ENCODE measurements at regions not wholly inside any gene's neighbourhood (a gene's known extent, or its start where the extent isn't known, plus 50 kb on each side); places are given as distances from the start of the nearest gene placed in this dataset.

DNA sequence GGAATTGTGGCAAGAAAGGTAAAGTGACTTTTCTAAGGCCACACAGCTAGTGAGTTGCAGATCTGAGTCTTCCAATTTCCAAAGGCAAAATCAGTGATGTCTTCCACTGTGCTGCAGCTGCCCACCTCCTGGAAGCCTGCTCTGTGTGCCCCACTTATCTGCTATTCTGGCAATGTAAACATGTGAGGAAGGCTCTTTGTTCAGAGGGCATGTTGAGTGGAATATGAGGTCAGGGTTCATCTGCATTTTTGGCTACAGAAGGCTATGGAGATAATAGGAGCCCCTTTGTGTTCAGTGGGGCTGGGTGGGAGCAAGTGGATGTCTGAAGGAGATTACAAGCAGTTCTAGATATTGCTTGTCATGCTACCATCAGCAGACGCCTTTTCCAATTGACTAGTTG lies 396.2 kb downstream of the BUD13 start:
- Mint-ChIP-seq H3K4me1 (peaks cover 4% of the 10 kb centered on the region), H3K4me3 (no peak overlapping the region), H3K27me3 (ENCODE audit: low read depth) (peaks cover 6% of the 10 kb centered on the region), H3K36me3 (ENCODE audit: low read depth) (no peaks in the 10 kb centered on the region), H3K27ac (no peak overlapping the region), H3K9me3 (no peaks in the 10 kb centered on the region)
- no peak for TF ChIP-seq CTCF (IDR thresholded peaks at IDR 0.05; ENCODE audit: unreplicated experiment in 3 of 3)

DNA sequence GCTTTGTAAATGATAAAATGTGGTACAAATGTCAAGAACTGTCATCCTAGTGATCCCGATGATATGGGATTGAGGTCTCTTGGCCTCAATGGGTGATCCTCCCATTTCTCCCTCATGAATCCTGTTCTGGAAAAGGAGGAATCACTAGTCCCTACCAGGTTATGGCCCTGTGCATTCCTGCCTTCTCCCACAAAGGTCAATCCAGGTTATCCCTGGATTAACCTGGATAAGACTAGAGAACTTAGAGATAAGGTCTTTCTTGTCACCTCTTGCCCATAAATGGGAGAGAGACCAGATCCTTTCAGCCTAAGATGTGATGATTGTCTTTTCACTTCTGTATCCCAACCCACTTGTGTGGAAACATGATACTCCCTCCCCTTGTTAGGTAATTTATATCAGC lies 396.7 kb downstream of the BUD13 start:
- no peak overlapping the region for H3K4me3 Mint-ChIP-seq
- peaks cover 4% of the 10 kb centered on the region for H3K4me1 Mint-ChIP-seq

DNA sequence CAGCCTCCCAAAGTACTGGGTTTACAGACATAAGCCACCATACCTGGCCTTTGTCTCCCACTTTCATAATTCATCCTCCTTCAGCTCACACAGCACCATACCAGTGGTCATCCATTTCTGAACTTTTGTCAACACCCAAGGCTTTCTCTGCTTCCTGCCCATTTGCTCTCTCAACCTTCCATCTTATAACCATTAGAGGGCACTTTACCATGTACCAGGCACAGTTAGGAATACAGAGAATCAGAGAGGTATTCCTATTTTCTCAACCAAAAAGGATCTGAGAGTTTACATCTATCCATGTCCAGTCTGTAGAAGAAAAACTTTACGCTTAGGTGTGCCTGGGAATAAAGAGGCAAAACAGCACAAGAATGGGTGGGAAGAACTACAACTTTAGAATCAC lies 397.6 kb downstream of the BUD13 start:
- H3K9me3 Mint-ChIP-seq = no peaks in the 10 kb centered on the region
- TF ChIP-seq CTCF (IDR thresholded peaks at IDR 0.05; ENCODE audit: unreplicated experiment in 3 of 3) = no peak
- no peak overlapping the region for H3K4me3 Mint-ChIP-seq

More for the DNA sequence above, 396.7 kb downstream of the BUD13 start:
- TF ChIP-seq CTCF (IDR thresholded peaks at IDR 0.05; ENCODE audit: unreplicated experiment in 3 of 3) = no peak
- Mint-ChIP-seq H3K9me3 (no peaks in the 10 kb centered on the region), H3K27me3 (ENCODE audit: low read depth) (peaks cover 11% of the 10 kb centered on the region), H3K36me3 (ENCODE audit: low read depth) (no peaks in the 10 kb centered on the region), H3K27ac (no peak overlapping the region)

DNA sequence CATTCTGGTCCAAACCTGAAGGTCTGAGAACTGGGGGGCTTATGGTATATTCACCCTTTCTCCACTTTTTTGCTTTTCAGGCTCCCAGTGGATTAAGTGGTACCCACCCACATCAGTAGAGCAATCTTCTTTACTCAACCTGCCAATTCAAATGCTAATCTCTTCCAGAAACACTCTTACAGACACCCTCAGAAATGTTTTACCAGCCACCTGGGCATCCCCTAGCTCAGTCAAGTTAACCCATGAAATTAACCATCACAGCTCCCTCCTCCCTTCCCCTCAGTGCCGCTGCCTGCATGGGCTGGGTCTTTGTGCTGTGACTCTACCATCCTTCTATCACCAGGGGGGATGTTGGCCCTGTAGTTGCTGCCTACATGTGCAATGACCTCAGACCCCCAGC lies 398.7 kb downstream of the BUD13 start:
- TF ChIP-seq CTCF (IDR thresholded peaks at IDR 0.05; ENCODE audit: unreplicated experiment in 3 of 3) = no peak
- H3K4me1 Mint-ChIP-seq = no peaks in the 10 kb centered on the region
- H3K36me3 Mint-ChIP-seq (ENCODE audit: low read depth) = no peaks in the 10 kb centered on the region
- no peak overlapping the region for H3K4me3 Mint-ChIP-seq
- H3K27ac Mint-ChIP-seq = no peak overlapping the region
- H3K27me3 Mint-ChIP-seq (ENCODE audit: low read depth) = peaks cover 8% of the 10 kb centered on the region
- H3K9me3 Mint-ChIP-seq = no peaks in the 10 kb centered on the region

More for the DNA sequence above, 397.6 kb downstream of the BUD13 start:
- no peaks in the 10 kb centered on the region for H3K36me3 Mint-ChIP-seq (ENCODE audit: low read depth)
- peaks cover 4% of the 10 kb centered on the region for H3K4me1 Mint-ChIP-seq
- H3K27me3 Mint-ChIP-seq (ENCODE audit: low read depth) = peaks cover 9% of the 10 kb centered on the region
- no peak overlapping the region for H3K27ac Mint-ChIP-seq

GRCh38 chr11:116373104-116373944 lies 399.5 kb downstream of the BUD13 start:
- TF ChIP-seq CTCF (IDR thresholded peaks at IDR 0.05; ENCODE audit: unreplicated experiment in 3 of 3) = no peak
- peaks cover 8% of the 10 kb centered on the region for H3K27me3 Mint-ChIP-seq (ENCODE audit: low read depth)
- H3K27ac Mint-ChIP-seq = no peak overlapping the region

DNA sequence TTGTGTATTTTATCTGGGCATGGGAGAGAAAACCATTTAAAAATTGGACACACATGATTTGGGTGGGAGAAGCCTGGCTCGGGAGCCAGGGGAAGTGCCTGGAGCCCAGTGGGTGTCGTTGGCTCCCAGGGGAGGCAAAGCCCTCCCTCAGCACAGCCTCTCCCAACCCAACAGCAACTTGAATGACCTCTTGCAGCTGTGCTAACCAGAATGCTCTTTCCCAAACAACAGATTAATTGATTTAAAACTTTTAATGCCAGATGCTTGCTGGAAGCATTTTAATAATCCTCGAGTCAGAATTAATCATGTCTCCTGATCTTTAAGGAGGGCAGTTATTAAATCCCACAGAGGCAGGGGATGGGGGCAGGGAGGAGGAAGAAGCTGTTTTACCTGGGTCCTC lies 401.6 kb downstream of the BUD13 start:
- Mint-ChIP-seq H3K9me3 (no peaks in the 10 kb centered on the region), H3K4me1 (peaks cover 9% of the 10 kb centered on the region), H3K36me3 (ENCODE audit: low read depth) (no peaks in the 10 kb centered on the region), H3K27ac (no peak overlapping the region), H3K4me3 (no peak overlapping the region), H3K27me3 (ENCODE audit: low read depth) (peaks cover 8% of the 10 kb centered on the region)
- TF ChIP-seq CTCF (IDR thresholded peaks at IDR 0.05; ENCODE audit: unreplicated experiment in 3 of 3) = no peak

More at GRCh38 chr11:116373104-116373944, 399.5 kb downstream of the BUD13 start:
- Mint-ChIP-seq H3K36me3 (ENCODE audit: low read depth) (no peaks in the 10 kb centered on the region), H3K4me3 (no peak overlapping the region), H3K4me1 (no peaks in the 10 kb centered on the region), H3K9me3 (no peaks in the 10 kb centered on the region)
